ENCODE measurements at regions not wholly inside any gene's neighbourhood (a gene's known extent, or its start where the extent isn't known, plus 50 kb on each side); places are given as distances from the start of the nearest gene placed in this dataset.

DNA sequence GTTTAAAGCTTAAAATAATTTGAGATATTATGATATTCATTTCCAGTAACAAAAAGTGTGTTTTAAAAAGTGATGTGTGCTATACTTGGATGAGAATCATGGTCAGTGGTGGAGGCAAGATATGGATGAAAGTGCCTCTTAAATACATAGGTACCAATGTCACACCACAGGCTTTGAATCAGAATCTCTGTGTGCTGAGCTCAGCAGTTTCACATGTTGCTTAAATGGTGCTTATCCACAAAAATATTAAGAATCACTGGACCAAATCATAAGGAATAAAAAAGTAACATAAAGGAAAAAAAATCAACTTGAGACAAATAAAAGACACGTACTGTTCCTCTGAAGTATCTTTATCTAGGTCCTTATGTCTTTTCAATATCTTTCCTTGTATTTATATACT, 850.5 kb upstream of the POT1 start:
- TF ChIP-seq, protein P1, sequence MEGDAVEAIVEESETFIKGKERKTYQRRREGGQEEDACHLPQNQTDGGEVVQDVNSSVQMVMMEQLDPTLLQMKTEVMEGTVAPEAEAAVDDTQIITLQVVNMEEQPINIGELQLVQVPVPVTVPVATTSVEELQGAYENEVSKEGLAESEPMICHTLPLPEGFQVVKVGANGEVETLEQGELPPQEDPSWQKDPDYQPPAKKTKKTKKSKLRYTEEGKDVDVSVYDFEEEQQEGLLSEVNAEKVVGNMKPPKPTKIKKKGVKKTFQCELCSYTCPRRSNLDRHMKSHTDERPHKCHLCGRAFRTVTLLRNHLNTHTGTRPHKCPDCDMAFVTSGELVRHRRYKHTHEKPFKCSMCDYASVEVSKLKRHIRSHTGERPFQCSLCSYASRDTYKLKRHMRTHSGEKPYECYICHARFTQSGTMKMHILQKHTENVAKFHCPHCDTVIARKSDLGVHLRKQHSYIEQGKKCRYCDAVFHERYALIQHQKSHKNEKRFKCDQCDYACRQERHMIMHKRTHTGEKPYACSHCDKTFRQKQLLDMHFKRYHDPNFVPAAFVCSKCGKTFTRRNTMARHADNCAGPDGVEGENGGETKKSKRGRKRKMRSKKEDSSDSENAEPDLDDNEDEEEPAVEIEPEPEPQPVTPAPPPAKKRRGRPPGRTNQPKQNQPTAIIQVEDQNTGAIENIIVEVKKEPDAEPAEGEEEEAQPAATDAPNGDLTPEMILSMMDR (conservative IDR thresholded peaks at IDR 0.05 in 1 of 2, IDR thresholded peaks at IDR 0.05 in 1 of 2; ENCODE audit: extremely low read depth in 1 of 2, insufficient read depth in 1 of 2, low read depth in 1 of 2, low read length in 2 of 2), result no peak
- no peak for TF ChIP-seq EZH2 (IDR thresholded peaks at IDR 0.05; ENCODE audit: borderline replicate concordance, low read length)
